ENCODE measurements at regions not wholly inside any gene's neighbourhood (a gene's known extent, or its start where the extent isn't known, plus 50 kb on each side); places are given as distances from the start of the nearest gene placed in this dataset.

- no peak for TF ChIP-seq REST (IDR thresholded peaks at IDR 0.05; ENCODE audit: insufficient read depth in 1 of 2, low read depth in 2 of 2, low read length in 2 of 2)
- TF ChIP-seq SIN3A (IDR thresholded peaks at IDR 0.05; ENCODE audit: borderline replicate concordance, insufficient read depth, low read length), result no peak
- TF ChIP-seq TAF1 (IDR thresholded peaks at IDR 0.05; ENCODE audit: borderline replicate concordance, insufficient read depth, low read length), result no peak
- no peak for TF ChIP-seq FOXP2 (optimal IDR thresholded peaks at IDR 0.05; ENCODE audit: borderline replicate concordance, extremely low read depth, extremely low read length, insufficient read depth)
- no peak for TF ChIP-seq POLR2AphosphoS5 (IDR thresholded peaks at IDR 0.05; ENCODE audit: low read depth, low read length)
Measured at GRCh38 chr18:46315161-46315560, 211.0 kb downstream of the HAUS1 start.

Measured in PFSK-1 (cell line).